HL-60 (cell line): ENCODE measurements at regions not wholly inside any gene's neighbourhood (a gene's known extent, or its start where the extent isn't known, plus 50 kb on each side); places are given as distances from the start of the nearest gene placed in this dataset.

Source experiments
- DNase-seq, 2 experiments: peaks; one replicate each; pipeline ENCODE4 v3.0.0-alpha.2; 2010 to 2020; ENCODE audit warnings: low read depth in 1 of 2, low spot score in 1 of 2
- H3K27ac ChIP-seq: fragments of 250-450 bp; sonication (Bioruptor Pico); replicated peaks from 2 replicates; pipeline ENCODE4 v1.5.1; 2020; ENCODE audit warnings: mild to moderate bottlenecking, moderate library complexity
- H3K27me3 ChIP-seq: fragments of 250-450 bp; sonication (Bioruptor Pico); 2 replicates; pipeline ENCODE4 v1.5.1; 2021; ENCODE audit warnings: mild to moderate bottlenecking, moderate library complexity; ENCODE audit not compliant: insufficient read depth, poor library complexity, severe bottlenecking
- H3K4me3 ChIP-seq: replicated peaks from 2 replicates; pipeline ENCODE4 v1.5.1; 2011; ENCODE audit warnings: mild to moderate bottlenecking, control low read depth, low read length; ENCODE audit not compliant: insufficient read depth
- GABPA ChIP-seq: IDR thresholded peaks from 2 replicates; pipeline ENCODE4 v1.6.1; 2012; ENCODE audit warnings: low read depth
- POLR2AphosphoS5 ChIP-seq: IDR thresholded peaks from 2 replicates; pipeline ENCODE4 v1.6.1; 2012; ENCODE audit warnings: low read depth
- SPI1 ChIP-seq: IDR thresholded peaks from 2 replicates; pipeline ENCODE4 v1.6.1; 2012; ENCODE audit warnings: low read depth, mild to moderate bottlenecking, borderline replicate concordance
- TF ChIP-seq, protein P1 (sequence below): IDR thresholded peaks from one replicate; pipeline ENCODE4 v1.5.1; 2011; ENCODE audit warnings: low read length, control low read depth, inconsistent platforms; ENCODE audit not compliant: insufficient read depth
- TF ChIP-seq, protein P2 (sequence below): IDR thresholded peaks from 2 replicates; pipeline ENCODE4 v1.6.1; 2012; ENCODE audit warnings: low read depth; ENCODE audit not compliant: insufficient replicate concordance

DNA sequence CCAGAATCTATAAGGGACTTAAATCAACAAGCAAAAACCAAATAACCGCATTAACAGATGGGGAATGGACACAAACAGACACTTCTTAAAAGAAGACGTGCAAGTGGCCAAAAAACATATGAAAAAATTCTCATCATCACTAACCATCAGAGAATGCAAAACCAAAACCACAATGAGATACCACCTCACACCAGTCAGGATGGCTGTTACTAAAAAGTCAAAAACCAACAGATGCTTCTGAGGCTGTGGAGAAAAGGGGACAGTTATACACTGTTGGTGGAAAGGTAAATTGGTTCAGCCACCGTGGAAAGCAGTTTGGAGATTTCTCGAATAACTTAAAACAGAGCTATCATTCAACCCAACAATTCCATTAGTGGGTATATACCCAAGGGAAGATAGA is 124.9 kb upstream of the OLIG2 start:
- H3K4me3 ChIP-seq: no peak overlapping the region
- DNase-seq: no peak
- TF ChIP-seq, protein P1, sequence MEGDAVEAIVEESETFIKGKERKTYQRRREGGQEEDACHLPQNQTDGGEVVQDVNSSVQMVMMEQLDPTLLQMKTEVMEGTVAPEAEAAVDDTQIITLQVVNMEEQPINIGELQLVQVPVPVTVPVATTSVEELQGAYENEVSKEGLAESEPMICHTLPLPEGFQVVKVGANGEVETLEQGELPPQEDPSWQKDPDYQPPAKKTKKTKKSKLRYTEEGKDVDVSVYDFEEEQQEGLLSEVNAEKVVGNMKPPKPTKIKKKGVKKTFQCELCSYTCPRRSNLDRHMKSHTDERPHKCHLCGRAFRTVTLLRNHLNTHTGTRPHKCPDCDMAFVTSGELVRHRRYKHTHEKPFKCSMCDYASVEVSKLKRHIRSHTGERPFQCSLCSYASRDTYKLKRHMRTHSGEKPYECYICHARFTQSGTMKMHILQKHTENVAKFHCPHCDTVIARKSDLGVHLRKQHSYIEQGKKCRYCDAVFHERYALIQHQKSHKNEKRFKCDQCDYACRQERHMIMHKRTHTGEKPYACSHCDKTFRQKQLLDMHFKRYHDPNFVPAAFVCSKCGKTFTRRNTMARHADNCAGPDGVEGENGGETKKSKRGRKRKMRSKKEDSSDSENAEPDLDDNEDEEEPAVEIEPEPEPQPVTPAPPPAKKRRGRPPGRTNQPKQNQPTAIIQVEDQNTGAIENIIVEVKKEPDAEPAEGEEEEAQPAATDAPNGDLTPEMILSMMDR: no peak
- TF ChIP-seq, protein P2, sequence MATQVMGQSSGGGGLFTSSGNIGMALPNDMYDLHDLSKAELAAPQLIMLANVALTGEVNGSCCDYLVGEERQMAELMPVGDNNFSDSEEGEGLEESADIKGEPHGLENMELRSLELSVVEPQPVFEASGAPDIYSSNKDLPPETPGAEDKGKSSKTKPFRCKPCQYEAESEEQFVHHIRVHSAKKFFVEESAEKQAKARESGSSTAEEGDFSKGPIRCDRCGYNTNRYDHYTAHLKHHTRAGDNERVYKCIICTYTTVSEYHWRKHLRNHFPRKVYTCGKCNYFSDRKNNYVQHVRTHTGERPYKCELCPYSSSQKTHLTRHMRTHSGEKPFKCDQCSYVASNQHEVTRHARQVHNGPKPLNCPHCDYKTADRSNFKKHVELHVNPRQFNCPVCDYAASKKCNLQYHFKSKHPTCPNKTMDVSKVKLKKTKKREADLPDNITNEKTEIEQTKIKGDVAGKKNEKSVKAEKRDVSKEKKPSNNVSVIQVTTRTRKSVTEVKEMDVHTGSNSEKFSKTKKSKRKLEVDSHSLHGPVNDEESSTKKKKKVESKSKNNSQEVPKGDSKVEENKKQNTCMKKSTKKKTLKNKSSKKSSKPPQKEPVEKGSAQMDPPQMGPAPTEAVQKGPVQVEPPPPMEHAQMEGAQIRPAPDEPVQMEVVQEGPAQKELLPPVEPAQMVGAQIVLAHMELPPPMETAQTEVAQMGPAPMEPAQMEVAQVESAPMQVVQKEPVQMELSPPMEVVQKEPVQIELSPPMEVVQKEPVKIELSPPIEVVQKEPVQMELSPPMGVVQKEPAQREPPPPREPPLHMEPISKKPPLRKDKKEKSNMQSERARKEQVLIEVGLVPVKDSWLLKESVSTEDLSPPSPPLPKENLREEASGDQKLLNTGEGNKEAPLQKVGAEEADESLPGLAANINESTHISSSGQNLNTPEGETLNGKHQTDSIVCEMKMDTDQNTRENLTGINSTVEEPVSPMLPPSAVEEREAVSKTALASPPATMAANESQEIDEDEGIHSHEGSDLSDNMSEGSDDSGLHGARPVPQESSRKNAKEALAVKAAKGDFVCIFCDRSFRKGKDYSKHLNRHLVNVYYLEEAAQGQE: no peak
- TF ChIP-seq GABPA (no peak), POLR2AphosphoS5 (no peak), SPI1 (no peak)
- H3K27ac ChIP-seq: no peak overlapping the region
- H3K27me3 ChIP-seq: peaks cover 2% of the 10 kb centered on the region

- H3K27me3 ChIP-seq: peaks cover 2% of the 10 kb centered on the region
- no peak for DNase-seq
- TF ChIP-seq, protein P2: no peak
- no peak for TF ChIP-seq POLR2AphosphoS5
- no peak for TF ChIP-seq GABPA
- no peak for TF ChIP-seq SPI1
- TF ChIP-seq, protein P1: no peak
Observed at GRCh38 chr21:32907521-32907920, 118.2 kb upstream of the OLIG2 start.

DNA sequence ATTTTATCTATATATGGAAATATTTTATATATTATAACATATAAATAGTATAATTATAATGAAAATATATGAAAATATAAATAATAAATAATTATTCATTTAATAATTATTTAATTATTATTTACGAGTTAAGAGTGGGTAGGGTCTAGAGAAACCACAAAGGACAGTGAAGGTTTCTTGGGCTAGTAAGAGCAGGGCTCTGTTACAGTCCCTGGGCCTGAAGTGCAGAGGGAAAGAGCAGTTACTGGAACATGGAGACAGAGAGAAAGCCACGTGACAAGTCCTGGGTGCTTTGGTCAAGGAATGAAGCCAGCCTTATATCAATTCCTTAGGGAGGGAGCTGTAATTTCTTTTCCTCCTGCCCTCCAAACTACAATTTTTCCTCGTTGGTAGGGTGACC is 117.2 kb upstream of the OLIG2 start:
- no peak overlapping the region for H3K4me3 ChIP-seq
- H3K27ac ChIP-seq: no peak overlapping the region
- TF ChIP-seq GABPA (no peak), SPI1 (no peak), POLR2AphosphoS5 (no peak)
- TF ChIP-seq, protein P2: no peak
- H3K27me3 ChIP-seq: no peaks in the 10 kb centered on the region
- no peak for DNase-seq

More at GRCh38 chr21:32907521-32907920, 118.2 kb upstream of the OLIG2 start:
- H3K27ac ChIP-seq: no peak overlapping the region
- no peak overlapping the region for H3K4me3 ChIP-seq

GRCh38 chr21:32909393-32909792 is 116.3 kb upstream of the OLIG2 start:
- DNase-seq: no peak
- Histone ChIP-seq H3K27me3 (no peaks in the 10 kb centered on the region), H3K27ac (no peak overlapping the region), H3K4me3 (no peak overlapping the region)
- TF ChIP-seq GABPA (no peak), SPI1 (no peak), POLR2AphosphoS5 (no peak)
- TF ChIP-seq, protein P2: no peak
- TF ChIP-seq, protein P1: no peak
